Psoas muscle (tissue), 7 donors: ENCODE measurements at regions not wholly inside any gene's neighbourhood (a gene's known extent, or its start where the extent isn't known, plus 50 kb on each side); places are given as distances from the start of the nearest gene placed in this dataset.

ENCODE experiments used
- ATAC-seq, 4 donors: fragments of 200-7000 bp; cut with Tn5 transposase; one replicate each; pipeline ENCODE4 v1.9.1; 2020; ENCODE audit warnings: moderate library complexity in 3 of 4, mild to moderate bottlenecking in 2 of 4
- DNase-seq, 2 donors: peaks; one replicate each; pipeline ENCODE4 v3.0.0-alpha.2; 2020
- H3K27ac ChIP-seq: fragments of 200-600 bp; one replicate; pipeline ENCODE4 v1.8.0; 2022
- H3K27me3 ChIP-seq, 3 donors: fragments of 200-600 bp in 1 of 3; one replicate each; pipeline versions ENCODE4 v1.6.1 to v1.8.0; 2013 to 2022; ENCODE audit warnings: low read length in 2 of 3, mild to moderate bottlenecking in 2 of 3, moderate library complexity in 1 of 3; ENCODE audit not compliant: insufficient read depth in 3 of 3
- H3K36me3 ChIP-seq, 2 donors: fragments of 200-600 bp in 1 of 2; one replicate each; pipeline versions ENCODE4 v1.6.1 to v1.8.0; 2013 to 2022; ENCODE audit warnings: low read depth in 1 of 2, mild to moderate bottlenecking in 1 of 2, moderate library complexity in 1 of 2; ENCODE audit not compliant: insufficient read depth in 1 of 2
- H3K4me1 ChIP-seq: fragments of 200-600 bp; one replicate; pipeline ENCODE4 v1.8.0; 2022
- H3K4me3 ChIP-seq: fragments of 200-600 bp; one replicate; pipeline ENCODE4 v1.8.0; 2022; ENCODE audit warnings: mild to moderate bottlenecking
- H3K9me3 ChIP-seq: fragments of 200-600 bp; one replicate; pipeline ENCODE4 v1.8.0; 2022
- WGBS, 3 donors: extraction: QIAGEN DNeasy Blood & Tissue Kit; methylation state at CpG; one replicate each; pipeline versions ENCODE4 v1.1.6 to v1.1.7; 2013; 5-methylcytosine and 5-hydroxymethylcytosine counted together
- intact Hi-C, 2 donors: fragments of 100-400 bp; cut with DNase I; formaldehyde crosslinking; loops; one replicate each; pipeline versions ENCODE4 v1.11.0 to v1.14.2; 2022
- TF ChIP-seq, protein P1 (sequence below): fragments of 200-600 bp; IDR thresholded peaks from one replicate; pipeline ENCODE4 v1.8.0; 2022; ENCODE audit warnings: antibody characterized with exemption
- donor health status: healthy with polysubstance abuse.
- donor health status: DM: no; HTN: no; CAD: no; lungs with moderate emphysema.
- donor health status: Bipolar disorder and iron deficiency.
- donor health status: healthy.
- donor health status: DM: yes; HTN: yes; CAD: no.
- donor health status: DM: no; HTN: no; CAD: no.
- donor health status: DM: yes; HTN: yes; CAD: no.

DNA sequence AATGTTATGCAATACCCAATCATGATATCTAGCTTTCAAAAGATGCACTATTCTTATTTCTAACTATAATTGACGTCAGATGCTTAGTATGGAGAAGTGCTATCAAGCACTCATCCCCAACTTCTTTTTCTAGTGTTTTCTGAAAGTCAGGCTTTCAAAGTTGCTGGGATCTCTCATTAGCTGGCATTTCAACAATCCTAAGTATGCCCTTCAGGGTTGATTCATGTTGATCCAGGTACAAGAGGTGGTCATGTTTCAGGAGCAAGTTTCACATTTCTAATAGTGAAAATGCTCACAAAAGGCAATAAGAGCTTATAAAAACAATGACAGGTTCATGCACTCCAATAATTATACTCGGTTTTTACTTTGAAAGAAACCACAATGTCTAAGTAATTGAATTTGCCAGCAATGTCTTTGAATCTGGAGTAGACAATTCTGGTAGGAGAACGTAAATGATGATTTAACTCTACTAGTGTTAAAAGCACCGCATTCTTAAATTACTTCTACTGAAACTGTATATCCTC lies 193.7 kb upstream of the KHDRBS2 start:
- no peaks in the 10 kb centered on the region for H3K36me3 ChIP-seq
- H3K27ac ChIP-seq, result no peak overlapping the region
- no peaks in the 10 kb centered on the region for H3K4me1 ChIP-seq
- intact Hi-C loops, result no loop called here
- no peak overlapping the region for H3K4me3 ChIP-seq
- 33 to 44% (median 34%) methylated on average over 4 of the region's 4 CpGs for WGBS, 3 donors
- H3K9me3 ChIP-seq, result no peaks in the 10 kb centered on the region
- no peak for DNase-seq
- TF ChIP-seq, protein P1, sequence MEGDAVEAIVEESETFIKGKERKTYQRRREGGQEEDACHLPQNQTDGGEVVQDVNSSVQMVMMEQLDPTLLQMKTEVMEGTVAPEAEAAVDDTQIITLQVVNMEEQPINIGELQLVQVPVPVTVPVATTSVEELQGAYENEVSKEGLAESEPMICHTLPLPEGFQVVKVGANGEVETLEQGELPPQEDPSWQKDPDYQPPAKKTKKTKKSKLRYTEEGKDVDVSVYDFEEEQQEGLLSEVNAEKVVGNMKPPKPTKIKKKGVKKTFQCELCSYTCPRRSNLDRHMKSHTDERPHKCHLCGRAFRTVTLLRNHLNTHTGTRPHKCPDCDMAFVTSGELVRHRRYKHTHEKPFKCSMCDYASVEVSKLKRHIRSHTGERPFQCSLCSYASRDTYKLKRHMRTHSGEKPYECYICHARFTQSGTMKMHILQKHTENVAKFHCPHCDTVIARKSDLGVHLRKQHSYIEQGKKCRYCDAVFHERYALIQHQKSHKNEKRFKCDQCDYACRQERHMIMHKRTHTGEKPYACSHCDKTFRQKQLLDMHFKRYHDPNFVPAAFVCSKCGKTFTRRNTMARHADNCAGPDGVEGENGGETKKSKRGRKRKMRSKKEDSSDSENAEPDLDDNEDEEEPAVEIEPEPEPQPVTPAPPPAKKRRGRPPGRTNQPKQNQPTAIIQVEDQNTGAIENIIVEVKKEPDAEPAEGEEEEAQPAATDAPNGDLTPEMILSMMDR, result no peak
- no peaks in the 10 kb centered on the region for H3K27me3 ChIP-seq
- no peak for ATAC-seq

DNA sequence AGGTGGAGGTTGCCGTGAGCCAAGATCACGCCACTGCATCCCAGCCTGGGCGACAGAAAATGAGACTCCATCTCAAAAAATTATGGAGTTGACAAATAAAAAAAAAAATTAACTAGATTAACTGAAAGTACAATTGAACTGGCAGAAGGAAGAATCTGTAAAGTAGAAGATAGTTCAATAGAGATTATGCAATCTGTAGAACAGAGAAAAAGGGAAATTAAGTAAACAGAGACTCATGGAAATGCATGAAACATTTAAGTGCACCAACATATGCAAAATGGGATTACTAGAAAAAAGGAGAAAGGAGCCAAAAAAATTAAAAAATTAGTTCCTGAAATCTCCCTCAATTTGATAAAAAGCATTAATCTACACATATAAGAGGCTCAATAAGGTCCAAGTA lies 188.8 kb upstream of the KHDRBS2 start:
- Histone ChIP-seq H3K4me3 (no peak overlapping the region), H3K9me3 (no peaks in the 10 kb centered on the region), H3K36me3 (no peaks in the 10 kb centered on the region), H3K27me3 (no peaks in the 10 kb centered on the region), H3K27ac (no peak overlapping the region), H3K4me1 (no peaks in the 10 kb centered on the region)
- no peak for ATAC-seq
- intact Hi-C loops, result no loop called here
- TF ChIP-seq, protein P1, result no peak
- DNase-seq, result no peak
- WGBS, 3 donors, result 78 to 89% (median 86%) methylated on average over 3 of the region's 3 CpGs

DNA sequence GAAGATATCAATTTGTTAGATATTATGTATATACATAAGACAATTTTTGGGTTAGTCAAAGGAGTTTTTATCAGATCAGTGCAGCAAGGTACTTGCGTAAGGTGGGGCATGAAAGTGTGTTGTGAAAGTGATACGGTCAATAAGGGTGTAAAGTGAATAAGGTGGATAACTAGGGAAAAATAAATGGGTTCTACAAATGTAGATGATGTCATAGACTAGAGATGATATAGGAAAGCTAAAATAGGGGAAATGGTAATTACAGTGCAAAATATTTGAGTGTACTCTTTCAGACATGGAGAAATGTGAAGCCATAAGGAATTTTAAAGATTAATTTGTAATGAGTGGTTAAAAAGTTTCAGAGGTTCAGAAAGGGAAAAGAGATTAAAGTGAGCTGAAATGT lies 180.6 kb upstream of the KHDRBS2 start:
- 84 to 93% (median 88%) methylated on average over 2 of the region's 2 CpGs for WGBS, 3 donors
- no peak for ATAC-seq
- intact Hi-C loops, result no loop called here

DNA sequence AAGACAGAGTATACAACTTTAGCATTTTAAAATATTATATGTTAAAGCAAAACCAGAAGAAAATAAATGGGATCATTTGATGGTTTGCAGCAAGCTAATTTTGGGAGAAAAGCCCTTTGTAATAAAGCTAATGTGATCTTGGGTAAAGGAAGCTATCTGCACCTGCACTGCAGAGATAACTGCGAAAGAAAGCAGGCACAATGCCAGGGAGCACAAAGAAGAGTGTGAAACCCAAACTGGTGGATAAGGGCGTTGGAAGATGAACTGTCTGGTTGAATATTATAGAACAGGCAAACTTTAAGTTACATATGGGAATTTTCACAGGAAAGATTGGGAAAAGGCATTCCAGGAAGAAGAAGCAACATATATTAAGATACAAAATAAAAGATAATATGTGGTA lies 179.2 kb upstream of the KHDRBS2 start:
- no peak overlapping the region for H3K27ac ChIP-seq
- no peaks in the 10 kb centered on the region for H3K27me3 ChIP-seq
- ATAC-seq (no peak), DNase-seq (no peak)
- no peaks in the 10 kb centered on the region for H3K9me3 ChIP-seq
- no peak overlapping the region for H3K4me3 ChIP-seq
- intact Hi-C loops, result no loop called here
- no peaks in the 10 kb centered on the region for H3K36me3 ChIP-seq
- H3K4me1 ChIP-seq, result no peaks in the 10 kb centered on the region
- TF ChIP-seq, protein P1, result no peak
- WGBS, 3 donors, result 55 to 65% (median 65%) methylated on average over 2 of the region's 2 CpGs

More for the DNA sequence above, 180.6 kb upstream of the KHDRBS2 start:
- TF ChIP-seq, protein P1, result no peak
- Histone ChIP-seq H3K27me3 (no peaks in the 10 kb centered on the region), H3K36me3 (no peaks in the 10 kb centered on the region), H3K9me3 (no peaks in the 10 kb centered on the region), H3K4me1 (no peaks in the 10 kb centered on the region), H3K4me3 (no peak overlapping the region), H3K27ac (no peak overlapping the region)
- DNase-seq, result no peak

DNA sequence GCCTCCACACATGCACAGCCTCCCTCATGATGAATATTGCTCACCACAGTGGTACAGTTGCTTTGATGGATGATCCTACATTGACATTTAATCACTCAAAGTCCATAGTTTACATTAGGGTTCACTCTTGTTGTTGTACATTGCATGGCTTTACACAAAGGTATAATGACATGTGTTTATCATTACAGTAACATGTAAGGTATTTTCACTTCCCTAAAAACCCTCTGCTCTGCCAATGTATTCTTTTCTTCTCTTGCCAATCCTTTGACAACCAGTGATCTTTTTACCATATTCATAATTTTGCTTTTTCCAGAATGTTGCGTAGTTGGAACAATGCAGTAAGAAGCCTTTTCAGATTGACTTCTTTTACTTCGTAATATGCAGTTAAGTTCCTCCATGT lies 166.6 kb upstream of the KHDRBS2 start:
- 65 to 94% (median 94%) methylated on average over 2 of the region's 2 CpGs for WGBS, 3 donors
- no peaks in the 10 kb centered on the region for H3K4me1 ChIP-seq
- H3K27me3 ChIP-seq, result no peaks in the 10 kb centered on the region
- no peak overlapping the region for H3K27ac ChIP-seq
- TF ChIP-seq, protein P1, result no peak
- ATAC-seq, result no peak
- no peak overlapping the region for H3K4me3 ChIP-seq
- no peaks in the 10 kb centered on the region for H3K9me3 ChIP-seq
- no peaks in the 10 kb centered on the region for H3K36me3 ChIP-seq
- DNase-seq, result no peak
- intact Hi-C loops, result no loop called here
